Muscle of back (tissue), 3 donors: ENCODE measurements at regions not wholly inside any gene's neighbourhood (a gene's known extent, or its start where the extent isn't known, plus 50 kb on each side); places are given as distances from the start of the nearest gene placed in this dataset.

Experiments
- DNase-seq, 3 donors: peaks; one replicate each; pipeline versions ENCODE4 v3.0.0 to v3.0.0-alpha.2; 2013

GRCh38 chr2:64338910-64339500 is 115.0 kb upstream of the LGALSL start:
- no peak for DNase-seq

GRCh38 chr2:64341461-64341860 is 112.5 kb upstream of the LGALSL start:
- no peak for DNase-seq

- no peak for DNase-seq
Measured at GRCh38 chr2:64342195-64343099, 111.5 kb upstream of the LGALSL start.

- peak in 1 of 3 donors; percentile 29 for DNase-seq
Measured at GRCh38 chr2:64344999-64345576, 108.9 kb upstream of the LGALSL start.

- DNase-seq, result no peak
Measured at GRCh38 chr2:64345998-64346397, 108.0 kb upstream of the LGALSL start.

GRCh38 chr2:64348386-64349130 is 105.4 kb upstream of the LGALSL start:
- no peak for DNase-seq

GRCh38 chr2:64349131-64349530 is 104.8 kb upstream of the LGALSL start:
- DNase-seq, result no peak

- no peak for DNase-seq
Measured at GRCh38 chr2:64350996-64351395, 103.0 kb upstream of the LGALSL start.

GRCh38 chr2:64352292-64352691 is 101.7 kb upstream of the LGALSL start:
- no peak for DNase-seq

GRCh38 chr2:64354857-64355680 is 98.9 kb upstream of the LGALSL start:
- DNase-seq, result peak in 1 of 3 donors; percentile 69

- DNase-seq, result no peak
Measured at GRCh38 chr2:64356906-64357305, 97.1 kb upstream of the LGALSL start.

- DNase-seq, result no peak
Measured at GRCh38 chr2:64359171-64359891, 94.6 kb upstream of the LGALSL start.

- DNase-seq, result peak; percentile 20 to 71 (median 49)
Measured at GRCh38 chr2:64359892-64360657, 93.9 kb upstream of the LGALSL start.

GRCh38 chr2:64361151-64361938 is 92.6 kb upstream of the LGALSL start:
- no peak for DNase-seq

GRCh38 chr2:64362562-64363026 is 91.4 kb upstream of the LGALSL start:
- no peak for DNase-seq

GRCh38 chr2:64363140-64363539 is 90.8 kb upstream of the LGALSL start:
- no peak for DNase-seq

- DNase-seq, result no peak
Measured at GRCh38 chr2:64363848-64364247, 90.1 kb upstream of the LGALSL start.

- DNase-seq, result no peak
Measured at GRCh38 chr2:64367444-64368232, 86.3 kb upstream of the LGALSL start.
